OCI-LY1 (cell line): ENCODE measurements at regions not wholly inside any gene's neighbourhood (a gene's known extent, or its start where the extent isn't known, plus 50 kb on each side); places are given as distances from the start of the nearest gene placed in this dataset.

ENCODE experiments used
- CTCF ChIP-seq: fragments of 200-600 bp; sonication (generic), shearing (Covaris generic); IDR thresholded peaks from 2 replicates; pipeline ENCODE4 v1.5.1; 2017; ENCODE audit warnings: mild to moderate bottlenecking, antibody characterized with exemption, low read length, moderate library complexity, mixed read lengths
- EZH2 ChIP-seq: fragments of 200-600 bp; sonication (generic), shearing (Covaris generic); IDR thresholded peaks from 2 replicates; pipeline ENCODE4 v1.8.0; 2017; ENCODE audit warnings: borderline replicate concordance, mixed run types, mild to moderate bottlenecking, antibody characterized with exemption, low read length, moderate library complexity, mixed read lengths

GRCh38 chr11:112847568-112847967, 113.7 kb upstream of the NCAM1 start:
- no peak for TF ChIP-seq CTCF
- no peak for TF ChIP-seq EZH2
